Body of pancreas (tissue), 4 donors: ENCODE measurements at regions not wholly inside any gene's neighbourhood (a gene's known extent, or its start where the extent isn't known, plus 50 kb on each side); places are given as distances from the start of the nearest gene placed in this dataset.
A peak's percentile ranks its signal among the peaks of the same experiment; 100 is the strongest.
"Not testable (repeated sequence)": the region's sequence is repeated elsewhere in the genome, so short reads cannot be mapped to it uniquely, and the experiment has no call there.

Experiments used
- ATAC-seq: fragments of 150-250 bp; one replicate; pipeline ENCODE4 v1.9.1; 2016
- DNase-seq, 4 donors: peaks; one replicate each; pipeline ENCODE4 v3.0.0-alpha.2; 2019
- H3K27ac ChIP-seq, 4 donors: fragments of 200-600 bp; sonication (generic); 1 replicate in 3 of 4; 2 replicates in 1 of 4; pipeline versions ENCODE4 v1.5.1 to v1.6.1; 2016 to 2019; ENCODE audit warnings: mild to moderate bottlenecking in 1 of 4, mixed read lengths in 1 of 4, moderate library complexity in 1 of 4
- H3K27me3 ChIP-seq, 2 donors: fragments of 200-600 bp; sonication (generic); one replicate each; pipeline ENCODE4 v1.6.0; 2016; ENCODE audit warnings: mild to moderate bottlenecking in 1 of 2
- H3K36me3 ChIP-seq, 2 donors: fragments of 200-600 bp; sonication (generic); replicated peaks in 1 of 2; 2 replicates each; pipeline ENCODE4 v1.5.1; 2016; ENCODE audit warnings: low read depth in 2 of 2; ENCODE audit not compliant: insufficient read depth in 1 of 2
- H3K4me1 ChIP-seq: fragments of 200-600 bp; sonication (generic); one replicate; pipeline ENCODE4 v1.6.0; 2016
- H3K4me3 ChIP-seq, 2 donors: fragments of 200-600 bp; sonication (generic); 1 replicate in 1 of 2; 2 replicates in 1 of 2; pipeline ENCODE4 v1.5.1; 2016 to 2019
- H3K9me3 ChIP-seq, 3 donors: fragments of 200-600 bp; sonication (generic); 1 replicate in 2 of 3; 2 replicates in 1 of 3; pipeline ENCODE4 v1.5.1; 2016
- CTCF ChIP-seq, 7 experiments: fragments of 450-650 bp in 4 of 7; fragments of 200-600 bp in 3 of 7; sonication (generic) in 3 of 7; IDR thresholded peaks; one replicate each; pipeline ENCODE4 v1.5.1; 2016 to 2019; ENCODE audit warnings: antibody characterized with exemption in 7 of 7
- POLR2A ChIP-seq, 3 donors: fragments of 450-650 bp; IDR thresholded peaks; one replicate each; pipeline ENCODE4 v1.6.1; 2016; ENCODE audit warnings: antibody characterized with exemption in 3 of 3, mild to moderate bottlenecking in 2 of 3
- WGBS, 2 donors: methylation state at CpG; one replicate each; pipeline ENCODE4 v1.1.5; 2017; 5-methylcytosine and 5-hydroxymethylcytosine counted together
- intact Hi-C: fragments of 100-400 bp; cut with DNase I; formaldehyde crosslinking; loops from one replicate; pipeline ENCODE4 v1.15.1; 2023

- Histone ChIP-seq H3K9me3 (no peaks in the 10 kb centered on the region), H3K27ac (no peak overlapping the region), H3K36me3 (no peaks in the 10 kb centered on the region), H3K4me3 (no peak overlapping the region), H3K27me3 (no peaks in the 10 kb centered on the region), H3K4me1 (peaks cover 19% of the 10 kb centered on the region)
- intact Hi-C loops, result no loop called here
- WGBS, 2 donors, result 52 to 55% methylated on average over 6 of the region's 6 CpGs
- peak in 1 of 4 donors; percentile 33 for DNase-seq
- TF ChIP-seq CTCF (IDR thresholded peaks at IDR 0.05), result no peak
- no peak for TF ChIP-seq POLR2A (IDR thresholded peaks at IDR 0.05)
- no peak for ATAC-seq
Measured at GRCh38 chr1:244296447-244296846, 155.3 kb downstream of the ADSS2 start.

- intact Hi-C loops, result no loop called here
- no peak overlapping the region for H3K27ac ChIP-seq
- H3K27me3 ChIP-seq, result no peaks in the 10 kb centered on the region
- 77 to 81% methylated on average over 3 of the region's 3 CpGs for WGBS, 2 donors
- H3K4me1 ChIP-seq, result peaks cover 19% of the 10 kb centered on the region
- ATAC-seq (no peak), DNase-seq (no peak)
- no peaks in the 10 kb centered on the region for H3K36me3 ChIP-seq
- no peak for TF ChIP-seq POLR2A (IDR thresholded peaks at IDR 0.05)
- no peak for TF ChIP-seq CTCF (IDR thresholded peaks at IDR 0.05)
- no peak overlapping the region for H3K4me3 ChIP-seq
- no peaks in the 10 kb centered on the region for H3K9me3 ChIP-seq
Measured at GRCh38 chr1:244297087-244297486, 154.6 kb downstream of the ADSS2 start.

- Histone ChIP-seq H3K4me3 (no peak overlapping the region), H3K27ac (no peak overlapping the region), H3K9me3 (no peaks in the 10 kb centered on the region), H3K4me1 (peaks cover 19% of the 10 kb centered on the region), H3K27me3 (no peaks in the 10 kb centered on the region), H3K36me3 (no peaks in the 10 kb centered on the region)
- 78 to 84% methylated on average over 6 to 7 of the region's 7 CpGs for WGBS, 2 donors
- no peak for TF ChIP-seq CTCF (IDR thresholded peaks at IDR 0.05)
- TF ChIP-seq POLR2A (IDR thresholded peaks at IDR 0.05), result no peak
- intact Hi-C loops, result no loop called here
- no peak for DNase-seq
- ATAC-seq, result no peak
Measured at GRCh38 chr1:244297616-244298015, 154.1 kb downstream of the ADSS2 start.

- Histone ChIP-seq H3K4me1 (peaks cover 19% of the 10 kb centered on the region), H3K27ac (peak overlapping the region in 2 of 4 donors; percentile 50 to 82), H3K4me3 (peak overlapping the region in 1 of 2 donors; percentile 20)
- DNase-seq, intact Hi-C loops, H3K36me3 ChIP-seq, ATAC-seq, H3K9me3 ChIP-seq, H3K27me3 ChIP-seq: not testable (repeated sequence)
- WGBS, 2 donors, result 89 to 93% methylated on average over 12 of the region's 12 CpGs
Measured at GRCh38 chr1:244300029-244300375, 151.7 kb downstream of the ADSS2 start.

DNA sequence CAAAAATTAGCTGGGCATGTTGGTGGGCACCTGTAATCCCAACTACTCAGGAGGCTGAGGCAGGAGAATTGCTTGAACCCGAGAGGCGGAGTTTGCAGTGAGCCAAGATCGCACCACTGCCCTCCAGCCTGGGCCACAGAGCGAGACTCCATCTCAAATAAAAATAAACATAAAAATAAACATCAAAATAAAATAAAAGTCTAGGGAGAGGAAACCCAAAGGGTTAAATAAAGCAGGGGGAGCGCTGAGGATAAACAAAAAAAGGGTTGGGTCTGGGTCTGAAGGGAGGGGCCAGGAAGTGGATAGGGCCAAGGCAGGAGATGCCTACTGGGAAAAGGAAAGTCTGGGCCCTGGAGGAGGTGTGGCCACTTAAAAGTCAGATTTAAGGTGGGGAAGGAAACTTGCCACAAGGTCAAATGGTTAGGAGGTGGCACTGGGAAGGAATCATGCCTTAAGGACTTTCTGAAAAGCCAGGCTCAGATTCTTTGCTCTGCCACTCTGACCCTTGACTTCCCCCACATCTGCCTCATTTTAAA, 150.0 kb downstream of the ADSS2 start:
- no peak for ATAC-seq
- intact Hi-C loops, result no loop called here

More for the DNA sequence above, 150.0 kb downstream of the ADSS2 start:
- Histone ChIP-seq H3K27ac (no peak overlapping the region), H3K9me3 (no peaks in the 10 kb centered on the region), H3K27me3 (no peaks in the 10 kb centered on the region), H3K4me1 (peaks cover 19% of the 10 kb centered on the region), H3K4me3 (no peak overlapping the region), H3K36me3 (no peaks in the 10 kb centered on the region)
- DNase-seq, result no peak
- TF ChIP-seq CTCF (IDR thresholded peaks at IDR 0.05) (no peak), POLR2A (IDR thresholded peaks at IDR 0.05) (no peak)
- 89 to 91% methylated on average over 5 of the region's 5 CpGs for WGBS, 2 donors
